ENCODE measurements at regions not wholly inside any gene's neighbourhood (a gene's known extent, or its start where the extent isn't known, plus 50 kb on each side); places are given as distances from the start of the nearest gene placed in this dataset.

DNA sequence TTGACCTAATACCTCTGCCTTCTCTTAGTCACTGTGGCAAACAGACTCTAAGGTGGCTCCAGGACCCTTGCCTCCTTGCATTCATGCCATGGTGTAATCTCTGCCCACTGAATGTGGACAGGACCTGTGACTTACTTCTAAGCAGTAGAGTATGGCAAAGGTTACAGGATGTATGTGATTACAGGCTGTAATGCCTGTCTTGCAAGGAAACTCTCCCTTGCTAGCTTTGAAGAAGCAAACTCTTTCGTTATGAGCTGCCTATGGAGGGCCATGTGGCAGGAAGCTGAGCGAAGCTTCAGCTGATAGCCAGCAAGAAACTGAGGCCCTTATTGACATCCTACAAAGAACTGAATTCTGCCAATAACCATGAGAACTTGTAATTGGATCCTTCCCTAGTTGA, 103.3 kb upstream of the HMHB1 start (continued):
- TF ChIP-seq KLF15 (CRISPR knock-in tag; IDR thresholded peaks at IDR 0.05; ENCODE audit: borderline replicate concordance) = no peak
- TF ChIP-seq ZNF563 (CRISPR knock-in tag; IDR thresholded peaks at IDR 0.05) = no peak

- no peak overlapping the region for H3K27ac ChIP-seq (ENCODE audit: extremely low read length, insufficient read depth, low read length)
- no peak overlapping the region for H2AFZ ChIP-seq (ENCODE audit: low read length)
- no peak overlapping the region for H3K4me2 ChIP-seq (ENCODE audit: low read depth, low read length)
- no peaks in the 10 kb centered on the region for H3K79me2 ChIP-seq (ENCODE audit: insufficient read depth, low read length)
- FAIRE-seq (no peak), DNase-seq (ENCODE audit: low spot score) (no peak), ATAC-seq (no peak)
- no peak overlapping the region for H3K9ac ChIP-seq (ENCODE audit: insufficient read depth, low read depth, low read length)
- H3K4me1 ChIP-seq (ENCODE audit: insufficient read depth, low read length) = no peaks in the 10 kb centered on the region
- no peak overlapping the region for H3K4me3 ChIP-seq (replicated peaks in 1 of 3; ENCODE audit: insufficient read depth in 1 of 3, low read depth in 2 of 3, low read length in 3 of 3)
- intact Hi-C loops (cut with micrococcal nuclease; ENCODE audit: unreplicated experiment) = no loop called here
- WGBS (ENCODE audit: low lambda C conversion rate) = 82% methylated on average over 1 of the region's 1 CpG
- no peaks in the 10 kb centered on the region for H3K36me3 ChIP-seq (replicated peaks in 1 of 2; ENCODE audit: control insufficient read depth in 1 of 2, insufficient read depth in 2 of 2, low read length in 2 of 2)
- H4K20me1 ChIP-seq (ENCODE audit: insufficient read depth, low read length) = no peaks in the 10 kb centered on the region
- peaks cover 0 to 7% of the 10 kb centered on the region in 2 experiments; a peak in 3 of 5 replicates for H3K27me3 ChIP-seq (ENCODE audit: control insufficient read depth in 1 of 2, insufficient read depth in 2 of 2, low read length in 2 of 2)
- in situ Hi-C loops (cut with HindIII; ENCODE audit: extremely low pct_ligation_motif_present, low pct_unique_long_range_greater_than_20kb) = no loop called here
- TF ChIP-seq HMGA1 (CRISPR knock-in tag; conservative IDR thresholded peaks at IDR 0.05) (no peak), RARA (CRISPR knock-in tag; IDR thresholded peaks at IDR 0.05) (no peak), CCAR2 (optimal IDR thresholded peaks at IDR 0.05; ENCODE audit: low read depth, low read length) (no peak), ATF7 (IDR thresholded peaks at IDR 0.05) (peak; percentile 40; the same call in 1 of the 2 replicates), ATF7 (CRISPR knock-in tag; IDR thresholded peaks at IDR 0.05) (no peak), ZNF746 (CRISPR knock-in tag; IDR thresholded peaks at IDR 0.05) (no peak), ZNF790 (CRISPR knock-in tag; IDR thresholded peaks at IDR 0.05; ENCODE audit: borderline replicate concordance) (no peak), RFX5 (IDR thresholded peaks at IDR 0.05; ENCODE audit: low read depth, low read length) (no peak)
- TF ChIP-seq, protein P1, sequence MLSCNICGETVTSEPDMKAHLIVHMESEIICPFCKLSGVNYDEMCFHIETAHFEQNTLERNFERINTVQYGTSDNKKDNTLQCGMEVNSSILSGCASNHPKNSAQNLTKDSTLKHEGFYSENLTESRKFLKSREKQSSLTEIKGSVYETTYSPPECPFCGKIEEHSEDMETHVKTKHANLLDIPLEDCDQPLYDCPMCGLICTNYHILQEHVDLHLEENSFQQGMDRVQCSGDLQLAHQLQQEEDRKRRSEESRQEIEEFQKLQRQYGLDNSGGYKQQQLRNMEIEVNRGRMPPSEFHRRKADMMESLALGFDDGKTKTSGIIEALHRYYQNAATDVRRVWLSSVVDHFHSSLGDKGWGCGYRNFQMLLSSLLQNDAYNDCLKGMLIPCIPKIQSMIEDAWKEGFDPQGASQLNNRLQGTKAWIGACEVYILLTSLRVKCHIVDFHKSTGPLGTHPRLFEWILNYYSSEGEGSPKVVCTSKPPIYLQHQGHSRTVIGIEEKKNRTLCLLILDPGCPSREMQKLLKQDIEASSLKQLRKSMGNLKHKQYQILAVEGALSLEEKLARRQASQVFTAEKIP (CRISPR knock-in tag; IDR thresholded peaks at IDR 0.05; ENCODE audit: borderline replicate concordance) = no peak
- ChIA-PET CTCF (ENCODE audit: low intra/inter-chr PET ratio, low total read pairs) (no interaction called here), POLR2A (no interaction called here)
- no TSS peak for BruUV-seq (replicated peaks)
- H3K9me3 ChIP-seq (ENCODE audit: low read length) = no peaks in the 10 kb centered on the region
Observed at GRCh38 chr5:143707806-143708205, 104.2 kb upstream of the HMHB1 start.

Measured in HepG2 (cell line).